Upper lobe of left lung (tissue), 4 donors: ENCODE measurements at regions not wholly inside any gene's neighbourhood (a gene's known extent, or its start where the extent isn't known, plus 50 kb on each side); places are given as distances from the start of the nearest gene placed in this dataset.

Experiments
- CTCF ChIP-seq, 6 experiments: fragments of 450-650 bp in 4 of 6; fragments of 200-600 bp in 2 of 6; sonication (generic) in 2 of 6; IDR thresholded peaks; one replicate each; pipeline ENCODE4 v1.5.1; 2016 to 2019; ENCODE audit warnings: antibody characterized with exemption in 6 of 6
- POLR2A ChIP-seq, 4 donors: fragments of 450-650 bp; IDR thresholded peaks; one replicate each; pipeline ENCODE4 v1.5.1; 2016 to 2017; ENCODE audit warnings: antibody characterized with exemption in 4 of 4, mild to moderate bottlenecking in 2 of 4

- TF ChIP-seq CTCF (IDR thresholded peaks at IDR 0.05), result no peak
- TF ChIP-seq POLR2A (IDR thresholded peaks at IDR 0.05), result no peak
Observed at GRCh38 chr2:47271054-47272000, 95.0 kb upstream of the CALM2 start.
